ENCODE measurements at regions not wholly inside any gene's neighbourhood (a gene's known extent, or its start where the extent isn't known, plus 50 kb on each side); places are given as distances from the start of the nearest gene placed in this dataset.

DNA sequence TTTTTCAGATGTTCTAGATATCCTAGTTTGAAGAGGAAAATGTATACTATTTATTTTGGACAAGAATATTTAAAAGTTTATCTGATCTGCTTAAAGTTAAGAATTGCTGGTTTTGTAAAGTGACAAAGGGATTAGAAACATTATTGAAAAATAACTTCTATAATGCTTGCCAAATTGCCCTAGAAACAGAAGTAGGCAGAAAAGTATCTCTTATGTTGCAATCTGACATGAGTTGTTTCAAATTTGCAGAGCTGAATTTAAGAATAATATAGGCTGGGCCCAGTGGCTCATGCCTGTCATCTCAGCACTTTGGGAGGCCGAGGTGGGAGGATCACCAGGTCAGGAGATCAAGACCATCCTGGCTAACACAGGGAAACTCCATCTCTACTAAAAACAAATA lies 777.1 kb downstream of the LIG4 start:
- Histone ChIP-seq H3K9me3 (ENCODE audit: control insufficient read depth, insufficient read depth, low read length) (no peaks in the 10 kb centered on the region), H3K27ac (ENCODE audit: low read length) (no peak overlapping the region), H3K36me3 (ENCODE audit: control insufficient read depth, insufficient read depth, low read length) (no peaks in the 10 kb centered on the region), H3K27me3 (ENCODE audit: control insufficient read depth, insufficient read depth, low read length) (no peaks in the 10 kb centered on the region), H3K4me1 (ENCODE audit: control insufficient read depth, insufficient read depth, low read length) (no peaks in the 10 kb centered on the region), H3K4me3 (ENCODE audit: low read length) (no peak overlapping the region)
- TF ChIP-seq, protein P1, sequence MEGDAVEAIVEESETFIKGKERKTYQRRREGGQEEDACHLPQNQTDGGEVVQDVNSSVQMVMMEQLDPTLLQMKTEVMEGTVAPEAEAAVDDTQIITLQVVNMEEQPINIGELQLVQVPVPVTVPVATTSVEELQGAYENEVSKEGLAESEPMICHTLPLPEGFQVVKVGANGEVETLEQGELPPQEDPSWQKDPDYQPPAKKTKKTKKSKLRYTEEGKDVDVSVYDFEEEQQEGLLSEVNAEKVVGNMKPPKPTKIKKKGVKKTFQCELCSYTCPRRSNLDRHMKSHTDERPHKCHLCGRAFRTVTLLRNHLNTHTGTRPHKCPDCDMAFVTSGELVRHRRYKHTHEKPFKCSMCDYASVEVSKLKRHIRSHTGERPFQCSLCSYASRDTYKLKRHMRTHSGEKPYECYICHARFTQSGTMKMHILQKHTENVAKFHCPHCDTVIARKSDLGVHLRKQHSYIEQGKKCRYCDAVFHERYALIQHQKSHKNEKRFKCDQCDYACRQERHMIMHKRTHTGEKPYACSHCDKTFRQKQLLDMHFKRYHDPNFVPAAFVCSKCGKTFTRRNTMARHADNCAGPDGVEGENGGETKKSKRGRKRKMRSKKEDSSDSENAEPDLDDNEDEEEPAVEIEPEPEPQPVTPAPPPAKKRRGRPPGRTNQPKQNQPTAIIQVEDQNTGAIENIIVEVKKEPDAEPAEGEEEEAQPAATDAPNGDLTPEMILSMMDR (IDR thresholded peaks at IDR 0.05), result no peak
- Mint-ChIP-seq H3K4me3 (no peak overlapping the region), H3K27me3 (ENCODE audit: low read depth in 2 of 2) (no peaks in the 10 kb centered on the region), H3K36me3 (no peaks in the 10 kb centered on the region), H3K27ac (no peak overlapping the region), H3K4me1 (no peaks in the 10 kb centered on the region), H3K9me3 (peaks cover 4 to 16% of the 10 kb centered on the region in 2 donors)
- 100% methylated on average over 1 of the region's 1 CpG for WGBS (ENCODE audit: insufficient coverage)
- ATAC-seq (no peak), DNase-seq (no peak)
- intact Hi-C loops (cut with micrococcal nuclease), result no loop called here

DNA sequence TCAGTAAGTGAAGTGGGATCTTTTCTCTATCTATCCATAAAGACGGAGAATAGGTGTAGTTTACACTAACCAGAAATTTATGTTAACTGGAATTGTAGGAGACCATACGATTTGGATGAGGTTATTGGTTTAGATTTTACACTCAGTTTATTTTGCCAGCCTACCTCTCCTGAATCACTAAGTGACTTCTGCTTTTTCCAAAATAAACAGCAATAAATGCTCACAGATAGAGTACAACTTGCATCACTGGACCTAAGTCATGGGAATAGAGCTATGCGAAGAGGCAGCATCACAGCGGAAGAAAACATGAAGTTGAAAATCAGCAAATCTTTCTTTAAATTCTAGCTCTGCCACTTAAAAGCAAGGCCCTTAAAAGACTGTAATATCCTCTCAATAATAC lies 781.0 kb downstream of the LIG4 start:
- Mint-ChIP-seq H3K27ac (no peak overlapping the region), H3K27me3 (ENCODE audit: low read depth in 2 of 2) (no peaks in the 10 kb centered on the region), H3K9me3 (peaks cover 0 to 4% of the 10 kb centered on the region in 2 donors), H3K36me3 (no peaks in the 10 kb centered on the region), H3K4me3 (no peak overlapping the region), H3K4me1 (no peaks in the 10 kb centered on the region)
- Histone ChIP-seq H3K4me3 (ENCODE audit: low read length) (no peak overlapping the region), H3K4me1 (ENCODE audit: control insufficient read depth, insufficient read depth, low read length) (no peaks in the 10 kb centered on the region), H3K36me3 (ENCODE audit: control insufficient read depth, insufficient read depth, low read length) (no peaks in the 10 kb centered on the region), H3K9me3 (ENCODE audit: control insufficient read depth, insufficient read depth, low read length) (no peaks in the 10 kb centered on the region), H3K27ac (ENCODE audit: low read length) (no peak overlapping the region), H3K27me3 (ENCODE audit: control insufficient read depth, insufficient read depth, low read length) (no peaks in the 10 kb centered on the region)
- intact Hi-C loops (cut with micrococcal nuclease), result no loop called here
- DNase-seq (no peak), ATAC-seq (no peak)
- 100% methylated on average over 2 of the region's 4 CpGs for WGBS (ENCODE audit: insufficient coverage)
- TF ChIP-seq, protein P1 (IDR thresholded peaks at IDR 0.05), result no peak

- no peak overlapping the region for H3K4me3 ChIP-seq (ENCODE audit: low read length)
- Mint-ChIP-seq H3K27ac (no peak overlapping the region), H3K9me3 (peaks cover 4 to 10% of the 10 kb centered on the region in 2 donors), H3K4me1 (peaks cover 6 to 23% of the 10 kb centered on the region in 2 donors), H3K4me3 (no peak overlapping the region), H3K27me3 (ENCODE audit: low read depth in 2 of 2) (no peaks in the 10 kb centered on the region), H3K36me3 (peaks cover 12% of the 10 kb centered on the region)
- H3K27me3 ChIP-seq (ENCODE audit: control insufficient read depth, insufficient read depth, low read length), result no peaks in the 10 kb centered on the region
- intact Hi-C loops (cut with micrococcal nuclease), result no loop called here
- ATAC-seq (no peak), DNase-seq (no peak)
- H3K27ac ChIP-seq (ENCODE audit: low read length), result no peak overlapping the region
- H3K9me3 ChIP-seq (ENCODE audit: control insufficient read depth, insufficient read depth, low read length), result peaks cover 3% of the 10 kb centered on the region
- no peaks in the 10 kb centered on the region for H3K4me1 ChIP-seq (ENCODE audit: control insufficient read depth, insufficient read depth, low read length)
- TF ChIP-seq, protein P1 (IDR thresholded peaks at IDR 0.05), result no peak
- H3K36me3 ChIP-seq (ENCODE audit: control insufficient read depth, insufficient read depth, low read length), result no peaks in the 10 kb centered on the region
Observed at GRCh38 chr13:107427536-107427935, 787.8 kb downstream of the LIG4 start.

DNA sequence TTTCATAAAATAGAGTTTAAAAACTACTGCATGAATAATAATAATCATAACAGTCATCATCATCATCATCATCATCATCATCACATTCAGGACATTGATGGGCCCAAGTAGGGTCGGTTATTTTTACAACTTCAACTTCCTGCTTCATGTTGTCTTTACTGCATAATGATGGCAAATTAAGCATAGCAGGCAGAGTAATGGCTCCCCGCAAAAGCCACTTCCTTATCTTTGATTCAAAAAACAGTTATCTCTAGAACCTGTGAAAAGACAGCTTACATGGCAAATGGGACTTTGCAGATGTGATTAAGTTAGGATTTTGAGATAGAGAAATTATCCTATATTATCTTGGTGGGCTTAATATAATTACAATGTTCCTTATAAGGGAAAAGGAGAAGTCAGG lies 792.9 kb downstream of the LIG4 start:
- peaks cover 4 to 8% of the 10 kb centered on the region in 2 donors for H3K9me3 Mint-ChIP-seq

More for the DNA sequence above, 792.9 kb downstream of the LIG4 start:
- Histone ChIP-seq H3K9me3 (ENCODE audit: control insufficient read depth, insufficient read depth, low read length) (peaks cover 5% of the 10 kb centered on the region), H3K27me3 (ENCODE audit: control insufficient read depth, insufficient read depth, low read length) (no peaks in the 10 kb centered on the region), H3K27ac (ENCODE audit: low read length) (no peak overlapping the region), H3K4me3 (ENCODE audit: low read length) (no peak overlapping the region), H3K4me1 (ENCODE audit: control insufficient read depth, insufficient read depth, low read length) (no peaks in the 10 kb centered on the region), H3K36me3 (ENCODE audit: control insufficient read depth, insufficient read depth, low read length) (no peaks in the 10 kb centered on the region)
- TF ChIP-seq, protein P1 (IDR thresholded peaks at IDR 0.05), result no peak
- Mint-ChIP-seq H3K27ac (peak overlapping the region in 1 of 2 donors; percentile 44), H3K36me3 (peaks cover 15% of the 10 kb centered on the region), H3K4me3 (peak overlapping the region; percentile 80), H3K27me3 (ENCODE audit: low read depth in 2 of 2) (no peaks in the 10 kb centered on the region), H3K4me1 (peaks cover 6 to 42% of the 10 kb centered on the region in 2 donors)
- intact Hi-C loops (cut with micrococcal nuclease), result no loop called here
- DNase-seq (peak in 1 of 2 donors; percentile 3), ATAC-seq (peak in 1 of 3 donors; percentile 63)
- 79% methylated on average over 1 of the region's 2 CpGs for WGBS (ENCODE audit: insufficient coverage)

All from natural killer cell (primary cell).